ENCODE measurements at regions not wholly inside any gene's neighbourhood (a gene's known extent, or its start where the extent isn't known, plus 50 kb on each side); places are given as distances from the start of the nearest gene placed in this dataset.
A peak's percentile ranks its signal among the peaks of the same experiment; 100 is the strongest.

DNA sequence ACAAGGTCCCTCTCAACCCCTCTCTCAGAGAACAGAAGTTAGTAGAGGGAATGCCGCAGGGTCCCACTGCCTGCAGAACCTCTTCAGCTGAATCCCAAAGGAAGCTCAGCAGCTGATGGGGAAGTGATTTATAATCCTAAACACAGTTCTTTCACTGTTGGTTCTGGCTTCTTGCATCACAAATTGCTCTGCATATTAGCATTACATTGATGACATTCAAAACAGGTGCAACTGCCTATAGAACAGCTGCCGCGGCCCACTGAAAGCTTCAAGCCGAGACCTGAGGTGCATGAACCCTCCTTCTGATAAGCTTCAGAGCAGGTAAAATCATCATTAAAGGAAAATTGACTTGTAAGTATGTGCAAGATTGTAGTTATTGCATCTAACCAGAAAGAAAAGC lies 75.2 kb upstream of the KIRREL3 start:
- H3K4me1 ChIP-seq (ENCODE audit: insufficient read depth, low read length, poor library complexity, severe bottlenecking): no peaks in the 10 kb centered on the region
- no peaks in the 10 kb centered on the region for H3K9me3 ChIP-seq (ENCODE audit: insufficient read depth, low read depth, low read length)
- TF ChIP-seq, protein P1, sequence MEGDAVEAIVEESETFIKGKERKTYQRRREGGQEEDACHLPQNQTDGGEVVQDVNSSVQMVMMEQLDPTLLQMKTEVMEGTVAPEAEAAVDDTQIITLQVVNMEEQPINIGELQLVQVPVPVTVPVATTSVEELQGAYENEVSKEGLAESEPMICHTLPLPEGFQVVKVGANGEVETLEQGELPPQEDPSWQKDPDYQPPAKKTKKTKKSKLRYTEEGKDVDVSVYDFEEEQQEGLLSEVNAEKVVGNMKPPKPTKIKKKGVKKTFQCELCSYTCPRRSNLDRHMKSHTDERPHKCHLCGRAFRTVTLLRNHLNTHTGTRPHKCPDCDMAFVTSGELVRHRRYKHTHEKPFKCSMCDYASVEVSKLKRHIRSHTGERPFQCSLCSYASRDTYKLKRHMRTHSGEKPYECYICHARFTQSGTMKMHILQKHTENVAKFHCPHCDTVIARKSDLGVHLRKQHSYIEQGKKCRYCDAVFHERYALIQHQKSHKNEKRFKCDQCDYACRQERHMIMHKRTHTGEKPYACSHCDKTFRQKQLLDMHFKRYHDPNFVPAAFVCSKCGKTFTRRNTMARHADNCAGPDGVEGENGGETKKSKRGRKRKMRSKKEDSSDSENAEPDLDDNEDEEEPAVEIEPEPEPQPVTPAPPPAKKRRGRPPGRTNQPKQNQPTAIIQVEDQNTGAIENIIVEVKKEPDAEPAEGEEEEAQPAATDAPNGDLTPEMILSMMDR (conservative IDR thresholded peaks at IDR 0.05; ENCODE audit: low read length): no peak
- TF ChIP-seq EZH2phosphoT487 (IDR thresholded peaks at IDR 0.05; ENCODE audit: borderline replicate concordance): no peak
- H3K27me3 ChIP-seq (ENCODE audit: insufficient read depth, low read length, poor library complexity, severe bottlenecking): no peaks in the 10 kb centered on the region
- no peak overlapping the region for H2AFZ ChIP-seq (ENCODE audit: low read length)
- H3K9me2 ChIP-seq (replicated peaks; ENCODE audit: low read depth, low read length): no peaks in the 10 kb centered on the region
- H3K9ac ChIP-seq (ENCODE audit: low read depth, low read length, poor library complexity, severe bottlenecking): no peak overlapping the region
- H3K4me2 ChIP-seq (ENCODE audit: low read depth, low read length, poor library complexity, severe bottlenecking): no peak overlapping the region
- H4K20me1 ChIP-seq (ENCODE audit: insufficient read depth, low read length, poor library complexity, severe bottlenecking): no peaks in the 10 kb centered on the region
- H3K36me3 ChIP-seq (ENCODE audit: insufficient read depth, low read length): no peaks in the 10 kb centered on the region
- H3K4me3 ChIP-seq (ENCODE audit: low read length, poor library complexity, severe bottlenecking): no peak overlapping the region
- no peaks in the 10 kb centered on the region for H3K79me2 ChIP-seq (ENCODE audit: insufficient read depth, low read length)
- no peaks in the 10 kb centered on the region for H3F3A ChIP-seq (ENCODE audit: low read depth)

DNA sequence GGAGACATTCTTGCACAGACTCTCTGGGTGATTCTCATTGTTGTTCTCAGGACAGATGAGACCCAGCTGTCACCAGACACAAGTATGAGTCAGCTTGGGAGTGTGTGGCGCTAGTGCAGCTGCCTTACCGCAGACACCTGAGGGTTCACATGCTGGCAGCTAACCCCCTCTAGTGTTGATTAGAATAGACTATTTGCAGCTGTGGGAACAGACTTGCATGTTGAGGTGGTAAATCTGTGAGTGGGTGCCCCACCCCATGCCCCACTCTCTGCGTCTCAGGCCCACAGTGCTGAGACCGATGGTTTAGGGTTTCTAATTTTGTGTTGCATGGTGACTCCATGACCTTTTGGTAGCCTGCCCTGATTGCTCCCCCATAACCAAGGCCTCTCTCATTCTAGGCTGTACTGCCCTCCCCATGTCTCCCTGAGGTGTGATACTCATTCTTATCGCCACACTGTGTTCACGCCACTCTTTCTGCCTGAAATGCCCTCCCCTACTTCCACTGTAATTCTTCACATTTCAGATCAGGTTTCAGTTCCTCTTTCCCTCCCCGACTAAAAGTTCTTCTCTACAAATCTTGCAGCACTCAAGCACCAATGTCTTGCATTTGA lies 73.7 kb upstream of the KIRREL3 start:
- Histone ChIP-seq H4K20me1 (ENCODE audit: insufficient read depth, low read length, poor library complexity, severe bottlenecking) (no peaks in the 10 kb centered on the region), H3K9ac (ENCODE audit: low read depth, low read length, poor library complexity, severe bottlenecking) (no peak overlapping the region), H3F3A (ENCODE audit: low read depth) (no peaks in the 10 kb centered on the region), H3K4me3 (ENCODE audit: low read length, poor library complexity, severe bottlenecking) (no peak overlapping the region), H3K79me2 (ENCODE audit: insufficient read depth, low read length) (no peaks in the 10 kb centered on the region), H3K9me2 (replicated peaks; ENCODE audit: low read depth, low read length) (no peaks in the 10 kb centered on the region), H3K4me2 (ENCODE audit: low read depth, low read length, poor library complexity, severe bottlenecking) (no peak overlapping the region), H3K4me1 (ENCODE audit: insufficient read depth, low read length, poor library complexity, severe bottlenecking) (no peaks in the 10 kb centered on the region), H3K36me3 (ENCODE audit: insufficient read depth, low read length) (no peaks in the 10 kb centered on the region), H3K9me3 (ENCODE audit: insufficient read depth, low read depth, low read length) (no peaks in the 10 kb centered on the region), H3K27me3 (ENCODE audit: insufficient read depth, low read length, poor library complexity, severe bottlenecking) (no peaks in the 10 kb centered on the region), H2AFZ (ENCODE audit: low read length) (no peak overlapping the region)
- TF ChIP-seq, protein P1 (conservative IDR thresholded peaks at IDR 0.05; ENCODE audit: low read length): peak; percentile 64
- no peak for TF ChIP-seq EZH2phosphoT487 (IDR thresholded peaks at IDR 0.05; ENCODE audit: borderline replicate concordance)

DNA sequence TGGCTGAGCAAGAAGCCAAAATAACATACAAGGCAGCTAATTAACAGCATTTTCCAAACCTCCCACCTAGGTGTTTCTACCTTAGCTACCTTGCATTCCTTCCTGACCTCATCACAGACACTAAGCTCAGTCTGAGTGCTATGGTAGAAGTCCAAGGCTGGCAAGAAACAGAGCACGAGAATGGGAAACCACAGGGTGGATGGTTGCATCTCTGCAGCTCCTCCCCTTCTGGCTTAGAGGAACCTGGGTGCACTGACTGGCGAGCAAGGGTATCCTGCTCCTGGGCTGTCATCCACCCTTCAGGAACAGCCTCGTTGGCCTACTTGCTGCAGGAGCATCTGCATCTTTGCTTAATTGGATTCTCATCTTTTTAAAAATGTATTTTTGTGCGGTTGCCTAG lies 73.1 kb upstream of the KIRREL3 start:
- Histone ChIP-seq H3K9me2 (replicated peaks; ENCODE audit: low read depth, low read length) (no peaks in the 10 kb centered on the region), H3K27me3 (ENCODE audit: insufficient read depth, low read length, poor library complexity, severe bottlenecking) (no peaks in the 10 kb centered on the region), H3K79me2 (ENCODE audit: insufficient read depth, low read length) (no peaks in the 10 kb centered on the region), H3K4me1 (ENCODE audit: insufficient read depth, low read length, poor library complexity, severe bottlenecking) (no peaks in the 10 kb centered on the region), H4K20me1 (ENCODE audit: insufficient read depth, low read length, poor library complexity, severe bottlenecking) (no peaks in the 10 kb centered on the region), H3K4me3 (ENCODE audit: low read length, poor library complexity, severe bottlenecking) (no peak overlapping the region), H2AFZ (ENCODE audit: low read length) (no peak overlapping the region), H3K9ac (ENCODE audit: low read depth, low read length, poor library complexity, severe bottlenecking) (no peak overlapping the region), H3K9me3 (ENCODE audit: insufficient read depth, low read depth, low read length) (no peaks in the 10 kb centered on the region), H3K4me2 (ENCODE audit: low read depth, low read length, poor library complexity, severe bottlenecking) (no peak overlapping the region), H3K36me3 (ENCODE audit: insufficient read depth, low read length) (no peaks in the 10 kb centered on the region), H3F3A (ENCODE audit: low read depth) (no peaks in the 10 kb centered on the region)
- no peak for TF ChIP-seq EZH2phosphoT487 (IDR thresholded peaks at IDR 0.05; ENCODE audit: borderline replicate concordance)
- TF ChIP-seq, protein P1 (conservative IDR thresholded peaks at IDR 0.05; ENCODE audit: low read length): no peak
